ENCODE measurements at regions not wholly inside any gene's neighbourhood (a gene's known extent, or its start where the extent isn't known, plus 50 kb on each side); places are given as distances from the start of the nearest gene placed in this dataset.

GRCh38 chr5:174400461-174400860 is 323.9 kb upstream of the MSX2 start:
- ATAC-seq (ENCODE audit: low FRiP score) (no peak), DNase-seq (ENCODE audit: low spot score) (no peak)
- TF ChIP-seq, protein P1, sequence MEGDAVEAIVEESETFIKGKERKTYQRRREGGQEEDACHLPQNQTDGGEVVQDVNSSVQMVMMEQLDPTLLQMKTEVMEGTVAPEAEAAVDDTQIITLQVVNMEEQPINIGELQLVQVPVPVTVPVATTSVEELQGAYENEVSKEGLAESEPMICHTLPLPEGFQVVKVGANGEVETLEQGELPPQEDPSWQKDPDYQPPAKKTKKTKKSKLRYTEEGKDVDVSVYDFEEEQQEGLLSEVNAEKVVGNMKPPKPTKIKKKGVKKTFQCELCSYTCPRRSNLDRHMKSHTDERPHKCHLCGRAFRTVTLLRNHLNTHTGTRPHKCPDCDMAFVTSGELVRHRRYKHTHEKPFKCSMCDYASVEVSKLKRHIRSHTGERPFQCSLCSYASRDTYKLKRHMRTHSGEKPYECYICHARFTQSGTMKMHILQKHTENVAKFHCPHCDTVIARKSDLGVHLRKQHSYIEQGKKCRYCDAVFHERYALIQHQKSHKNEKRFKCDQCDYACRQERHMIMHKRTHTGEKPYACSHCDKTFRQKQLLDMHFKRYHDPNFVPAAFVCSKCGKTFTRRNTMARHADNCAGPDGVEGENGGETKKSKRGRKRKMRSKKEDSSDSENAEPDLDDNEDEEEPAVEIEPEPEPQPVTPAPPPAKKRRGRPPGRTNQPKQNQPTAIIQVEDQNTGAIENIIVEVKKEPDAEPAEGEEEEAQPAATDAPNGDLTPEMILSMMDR (IDR thresholded peaks at IDR 0.05), result no peak

GRCh38 chr5:174401793-174402192 is 322.6 kb upstream of the MSX2 start:
- ATAC-seq (ENCODE audit: low FRiP score) (no peak), DNase-seq (ENCODE audit: low spot score) (no peak)
- TF ChIP-seq, protein P1 (IDR thresholded peaks at IDR 0.05), result no peak

GRCh38 chr5:174402222-174402812 is 322.1 kb upstream of the MSX2 start:
- DNase-seq (ENCODE audit: low spot score) (no peak), ATAC-seq (ENCODE audit: low FRiP score) (no peak)
- TF ChIP-seq, protein P1 (IDR thresholded peaks at IDR 0.05), result no peak

GRCh38 chr5:174404848-174405247 is 319.5 kb upstream of the MSX2 start:
- DNase-seq (ENCODE audit: low spot score) (no peak), ATAC-seq (ENCODE audit: low FRiP score) (no peak)
- TF ChIP-seq, protein P1 (IDR thresholded peaks at IDR 0.05), result no peak

DNA sequence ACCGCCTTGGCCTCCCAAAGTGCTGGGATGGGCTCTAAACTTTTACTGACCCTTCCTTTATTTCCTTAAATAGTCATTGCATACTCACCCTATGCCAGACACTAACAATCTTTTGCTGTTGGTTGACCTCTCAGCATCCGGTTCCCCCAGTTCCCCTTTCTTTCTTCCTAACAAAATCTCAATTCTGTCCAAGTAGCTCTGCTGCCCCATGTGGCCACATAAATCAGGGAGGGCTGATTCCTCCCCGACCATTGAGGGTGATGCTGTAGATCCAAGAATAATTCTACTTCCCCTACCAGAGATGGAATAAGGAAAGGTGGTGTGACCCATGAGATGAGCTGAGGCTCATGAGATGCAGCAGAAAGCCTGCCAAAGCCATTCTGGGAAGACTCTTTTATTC is 315.3 kb upstream of the MSX2 start:
- DNase-seq (ENCODE audit: low spot score) (no peak), ATAC-seq (ENCODE audit: low FRiP score) (no peak)
- TF ChIP-seq, protein P1 (IDR thresholded peaks at IDR 0.05), result no peak

DNA sequence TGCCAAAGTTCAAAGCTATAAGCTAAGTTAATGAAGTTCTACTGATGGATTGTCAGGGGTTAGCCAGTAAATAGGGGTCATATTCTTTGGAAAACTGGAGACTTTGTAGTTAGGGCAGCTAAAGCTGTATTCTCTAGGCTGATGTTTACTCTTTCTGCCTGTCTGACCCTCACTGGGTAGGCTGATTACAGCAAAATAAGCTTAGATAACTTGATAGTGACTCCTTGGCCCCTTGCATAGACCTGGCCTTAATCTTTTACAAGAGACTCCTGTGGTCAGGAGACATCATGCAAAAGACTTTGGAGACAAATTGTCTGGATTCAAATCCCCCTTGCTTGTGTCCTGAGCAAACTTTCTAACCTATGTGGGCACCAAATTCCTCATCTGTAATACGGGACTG is 314.4 kb upstream of the MSX2 start:
- TF ChIP-seq, protein P1 (IDR thresholded peaks at IDR 0.05), result no peak
- ATAC-seq (ENCODE audit: low FRiP score), result no peak

GRCh38 chr5:174410716-174411478 is 313.5 kb upstream of the MSX2 start:
- no peak for ATAC-seq (ENCODE audit: low FRiP score)
- TF ChIP-seq, protein P1 (IDR thresholded peaks at IDR 0.05), result no peak

More for the DNA sequence above, 314.4 kb upstream of the MSX2 start:
- no peak for DNase-seq (ENCODE audit: low spot score)

More at GRCh38 chr5:174410716-174411478, 313.5 kb upstream of the MSX2 start:
- no peak for DNase-seq (ENCODE audit: low spot score)
